Natural killer cell treated with Interleukin-12 subunit alpha and Interleukin-12 subunit beta and Interleukin-15 and Interleukin-18, amount 100 ng/mL, for 72 hours (primary cell): ENCODE measurements at regions not wholly inside any gene's neighbourhood (a gene's known extent, or its start where the extent isn't known, plus 50 kb on each side); places are given as distances from the start of the nearest gene placed in this dataset.
"Not testable (repeated sequence)": the region's sequence is repeated elsewhere in the genome, so short reads cannot be mapped to it uniquely, and the experiment has no call there.

Source experiments
- ATAC-seq, 2 donors: fragments of 150-1000 bp; cut with Tn5 transposase in 1 of 2; sonication (Bioruptor Pico), chemical (Tn5 transposase) in 1 of 2; 2 replicates each; pipeline ENCODE4 v1.10.0; 2021
- DNase-seq: peaks from one replicate; pipeline ENCODE4 v3.0.0; 2022; ENCODE audit warnings: low spot score
- H3K27ac Mint-ChIP-seq, 2 donors: 1 replicate in 1 of 2; 2 replicates in 1 of 2; pipeline ENCODE4 v1.8.0; 2022; ENCODE audit warnings: mixed read lengths in 2 of 2, mild to moderate bottlenecking in 1 of 2, moderate library complexity in 1 of 2
- H3K27me3 Mint-ChIP-seq, 2 donors: 1 replicate in 1 of 2; 2 replicates in 1 of 2; pipeline ENCODE4 v1.8.0; 2022; ENCODE audit warnings: mixed read lengths in 2 of 2
- H3K36me3 Mint-ChIP-seq: one replicate; pipeline ENCODE4 v1.8.0; 2022; ENCODE audit warnings: mixed read lengths
- H3K4me1 Mint-ChIP-seq, 2 donors: 1 replicate in 1 of 2; 2 replicates in 1 of 2; pipeline ENCODE4 v1.8.0; 2022; ENCODE audit warnings: low read depth in 2 of 2, mixed read lengths in 2 of 2, mild to moderate bottlenecking in 1 of 2
- H3K4me3 Mint-ChIP-seq: one replicate; pipeline ENCODE4 v1.8.0; 2022; ENCODE audit warnings: mixed read lengths
- H3K9me3 Mint-ChIP-seq: 2 replicates; pipeline ENCODE4 v1.8.0; 2022; ENCODE audit warnings: mixed read lengths

- peak; percentile 17 to 46 for ATAC-seq
- Mint-ChIP-seq H3K27me3 (no peaks in the 10 kb centered on the region), H3K27ac (peak overlapping the region; percentile 86 to 90), H3K4me1 (peaks cover 40 to 45% of the 10 kb centered on the region in 2 donors), H3K36me3 (peaks cover 14% of the 10 kb centered on the region), H3K4me3 (peak overlapping the region; percentile 75), H3K9me3 (peaks cover 8% of the 10 kb centered on the region)
- DNase-seq = no peak
These were observed 455.3 kb upstream of the PTGER4 start for GRCh38 chr5:40224421-40224820.

GRCh38 chr5:40223884-40224402, 455.8 kb upstream of the PTGER4 start:
- Mint-ChIP-seq H3K9me3 (peaks cover 10% of the 10 kb centered on the region), H3K36me3 (peaks cover 18% of the 10 kb centered on the region), H3K27ac (peak overlapping the region; percentile 86 to 90), H3K4me1 (peaks cover 42 to 45% of the 10 kb centered on the region in 2 donors), H3K4me3 (peak overlapping the region; percentile 75), H3K27me3 (no peaks in the 10 kb centered on the region)
- ATAC-seq (peak; percentile 94 to 95), DNase-seq (peak; percentile 62)

- Mint-ChIP-seq H3K4me1 (peaks cover 57 to 58% of the 10 kb centered on the region in 2 donors), H3K27me3 (no peaks in the 10 kb centered on the region), H3K4me3 (no peak overlapping the region), H3K27ac (peak overlapping the region in 1 of 2 donors; percentile 25), H3K9me3 (peaks cover 18% of the 10 kb centered on the region), H3K36me3 (peaks cover 29% of the 10 kb centered on the region)
- ATAC-seq = no peak
- no peak for DNase-seq
These were observed 457.9 kb upstream of the PTGER4 start for GRCh38 chr5:40221796-40222195.

- peaks cover 57 to 58% of the 10 kb centered on the region in 2 donors for H3K4me1 Mint-ChIP-seq
- peak overlapping the region; percentile 33 for H3K4me3 Mint-ChIP-seq
- H3K36me3 Mint-ChIP-seq = peaks cover 29% of the 10 kb centered on the region
- ATAC-seq = no peak
- no peaks in the 10 kb centered on the region for H3K27me3 Mint-ChIP-seq
- peak overlapping the region in 1 of 2 donors; percentile 25 for H3K27ac Mint-ChIP-seq
- peaks cover 18% of the 10 kb centered on the region for H3K9me3 Mint-ChIP-seq
- no peak for DNase-seq
These were observed 458.5 kb upstream of the PTGER4 start for GRCh38 chr5:40221255-40221654.

DNA sequence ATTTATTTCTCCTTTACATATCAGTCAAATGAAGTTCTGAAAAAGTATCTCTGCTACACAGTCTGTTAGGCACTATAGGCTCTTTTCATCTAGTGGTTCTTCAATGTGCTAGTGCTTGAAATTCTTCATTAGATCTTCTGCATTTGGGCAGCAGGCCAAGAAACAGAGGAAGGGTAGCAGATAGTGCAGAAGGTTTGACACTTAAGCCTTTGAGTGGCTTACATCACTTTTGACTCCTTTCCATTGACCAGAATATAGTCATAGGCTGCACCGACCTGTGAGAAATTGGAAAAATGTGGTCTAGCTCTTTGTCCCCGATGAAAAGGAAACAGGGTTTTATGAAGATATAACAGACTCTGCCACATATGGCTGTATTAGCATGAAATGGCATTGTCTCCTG, 459.5 kb upstream of the PTGER4 start:
- Mint-ChIP-seq H3K9me3 (peaks cover 14% of the 10 kb centered on the region), H3K4me1 (peaks cover 49 to 52% of the 10 kb centered on the region in 2 donors)
- ATAC-seq = no peak

DNA sequence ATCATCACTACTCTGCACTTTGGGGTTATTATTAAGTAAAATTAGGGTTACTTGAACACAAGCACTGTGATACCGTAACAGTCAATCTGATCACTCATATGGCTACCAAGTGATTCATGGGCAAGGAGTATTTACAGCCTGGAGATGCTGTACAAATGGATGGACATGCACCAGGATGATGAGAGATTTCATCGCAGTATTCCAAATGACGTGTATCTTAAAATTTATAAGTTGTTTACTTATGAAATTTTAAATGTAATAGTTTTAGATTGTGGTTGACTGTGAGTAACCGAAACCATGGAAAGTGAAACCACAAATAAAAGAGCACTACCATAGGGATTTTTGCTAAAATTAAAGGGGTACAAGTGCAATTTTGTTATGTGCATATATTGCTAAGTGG, 462.2 kb upstream of the PTGER4 start:
- peaks cover 39 to 42% of the 10 kb centered on the region in 2 donors for H3K4me1 Mint-ChIP-seq
- ATAC-seq = peak in 1 of 2 donors; percentile 59
- H3K27me3 Mint-ChIP-seq = peaks cover 0 to 7% of the 10 kb centered on the region in 2 donors
- H3K27ac Mint-ChIP-seq = no peak overlapping the region
- H3K36me3 Mint-ChIP-seq = peaks cover 23% of the 10 kb centered on the region
- no peak overlapping the region for H3K4me3 Mint-ChIP-seq
- DNase-seq = no peak
- H3K9me3 Mint-ChIP-seq = peaks cover 11% of the 10 kb centered on the region

More for the DNA sequence above, 459.5 kb upstream of the PTGER4 start:
- Mint-ChIP-seq H3K4me3 (peak overlapping the region; percentile 33), H3K27me3 (no peaks in the 10 kb centered on the region), H3K27ac (peak overlapping the region; percentile 25 to 77), H3K36me3 (peaks cover 23% of the 10 kb centered on the region)
- no peak for DNase-seq

GRCh38 chr5:40210694-40211093, 469.0 kb upstream of the PTGER4 start:
- Mint-ChIP-seq H3K9me3 (no peaks in the 10 kb centered on the region), H3K27ac (peak overlapping the region; percentile 14 to 79), H3K4me3 (no peak overlapping the region), H3K36me3 (peaks cover 4% of the 10 kb centered on the region), H3K27me3 (peaks cover 0 to 9% of the 10 kb centered on the region in 2 donors), H3K4me1 (no peaks in the 10 kb centered on the region)
- no peak for ATAC-seq
- no peak for DNase-seq

GRCh38 chr5:40206030-40206429, 473.7 kb upstream of the PTGER4 start:
- DNase-seq = no peak
- H3K4me3 Mint-ChIP-seq = no peak overlapping the region
- peak in 1 of 2 donors; percentile 51 for ATAC-seq
- no peaks in the 10 kb centered on the region for H3K9me3 Mint-ChIP-seq
- no peaks in the 10 kb centered on the region for H3K4me1 Mint-ChIP-seq
- H3K27me3 Mint-ChIP-seq = peaks cover 0 to 2% of the 10 kb centered on the region in 2 donors
- H3K27ac Mint-ChIP-seq = no peak overlapping the region
- peaks cover 4% of the 10 kb centered on the region for H3K36me3 Mint-ChIP-seq

- Mint-ChIP-seq H3K4me3 (no peak overlapping the region), H3K27me3 (peaks cover 0 to 2% of the 10 kb centered on the region in 2 donors), H3K27ac (no peak overlapping the region), H3K4me1 (no peaks in the 10 kb centered on the region), H3K36me3 (peaks cover 4% of the 10 kb centered on the region), H3K9me3 (no peaks in the 10 kb centered on the region)
- DNase-seq (no peak), ATAC-seq (no peak)
These were observed 475.6 kb upstream of the PTGER4 start for GRCh38 chr5:40204144-40204543.

- no peaks in the 10 kb centered on the region for H3K27me3 Mint-ChIP-seq
- H3K4me1 Mint-ChIP-seq = peaks cover 0 to 5% of the 10 kb centered on the region in 2 donors
- H3K9me3 Mint-ChIP-seq = no peaks in the 10 kb centered on the region
- ATAC-seq (no peak), DNase-seq (no peak)
- no peak overlapping the region for H3K27ac Mint-ChIP-seq
- no peak overlapping the region for H3K4me3 Mint-ChIP-seq
- H3K36me3 Mint-ChIP-seq = no peaks in the 10 kb centered on the region
These were observed 476.8 kb upstream of the PTGER4 start for GRCh38 chr5:40202814-40203440.

- H3K36me3 Mint-ChIP-seq = no peaks in the 10 kb centered on the region
- H3K4me3 Mint-ChIP-seq = no peak overlapping the region
- DNase-seq (no peak), ATAC-seq (no peak)
- peaks cover 0 to 2% of the 10 kb centered on the region in 2 donors for H3K27me3 Mint-ChIP-seq
- H3K4me1 Mint-ChIP-seq = peaks cover 0 to 5% of the 10 kb centered on the region in 2 donors
- peak overlapping the region in 1 of 2 donors; percentile 48 for H3K27ac Mint-ChIP-seq
- peaks cover 5% of the 10 kb centered on the region for H3K9me3 Mint-ChIP-seq
These were observed 481.0 kb upstream of the PTGER4 start for GRCh38 chr5:40198736-40199135.

GRCh38 chr5:40195574-40195973, 484.1 kb upstream of the PTGER4 start:
- not testable (repeated sequence) for H3K27me3 Mint-ChIP-seq, H3K9me3 Mint-ChIP-seq, H3K4me3 Mint-ChIP-seq, H3K36me3 Mint-ChIP-seq, ATAC-seq, DNase-seq, H3K4me1 Mint-ChIP-seq
- H3K27ac Mint-ChIP-seq = peak overlapping the region in 1 of 2 donors; percentile 11

GRCh38 chr5:40191150-40191549, 488.6 kb upstream of the PTGER4 start:
- peaks cover 0 to 2% of the 10 kb centered on the region in 2 donors for H3K27me3 Mint-ChIP-seq
- DNase-seq (no peak), ATAC-seq (no peak)
- H3K4me1 Mint-ChIP-seq = no peaks in the 10 kb centered on the region
- H3K9me3 Mint-ChIP-seq = peaks cover 3% of the 10 kb centered on the region
- H3K4me3 Mint-ChIP-seq = no peak overlapping the region
- no peak overlapping the region for H3K27ac Mint-ChIP-seq
- no peaks in the 10 kb centered on the region for H3K36me3 Mint-ChIP-seq

DNA sequence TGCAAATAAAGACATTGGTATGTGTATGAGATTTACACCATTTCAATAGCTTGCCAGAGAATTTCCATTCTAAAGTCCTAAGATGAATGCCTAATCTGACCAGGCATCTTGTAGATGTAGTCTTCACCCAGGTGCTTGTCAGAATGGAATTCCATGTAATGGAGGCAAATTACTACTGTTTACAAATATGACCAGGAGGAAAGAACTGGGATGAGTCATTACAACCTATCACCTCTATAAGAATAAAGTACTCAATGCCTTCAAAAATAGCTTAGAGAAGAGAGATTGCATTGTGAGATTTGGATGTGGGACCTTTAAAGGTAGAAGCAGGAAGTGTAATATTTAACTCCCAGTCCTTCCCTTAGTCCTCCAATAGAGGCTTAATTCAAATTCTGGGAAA, 507.0 kb upstream of the PTGER4 start:
- Mint-ChIP-seq H3K9me3 (peaks cover 20% of the 10 kb centered on the region), H3K4me1 (peaks cover 3 to 4% of the 10 kb centered on the region in 2 donors), H3K36me3 (peaks cover 38% of the 10 kb centered on the region), H3K27ac (no peak overlapping the region), H3K27me3 (peaks cover 0 to 3% of the 10 kb centered on the region in 2 donors), H3K4me3 (no peak overlapping the region)
- DNase-seq (no peak), ATAC-seq (no peak)
